ENCODE measurements at regions not wholly inside any gene's neighbourhood (a gene's known extent, or its start where the extent isn't known, plus 50 kb on each side); places are given as distances from the start of the nearest gene placed in this dataset.

- no peak for DNase-seq (ENCODE audit: low spot score)
Observed at GRCh38 chr18:53817976-53818950, 406.2 kb downstream of the MBD2 start.

- DNase-seq (ENCODE audit: low spot score): no peak
Observed at GRCh38 chr18:53800171-53800570, 424.3 kb downstream of the MBD2 start.

- peak; percentile 39 for DNase-seq (ENCODE audit: low spot score)
Observed at GRCh38 chr18:53799134-53799533, 425.3 kb downstream of the MBD2 start.

- no peak for DNase-seq (ENCODE audit: low spot score)
Observed at GRCh38 chr18:53798516-53798915, 426.0 kb downstream of the MBD2 start.

- no peak for DNase-seq (ENCODE audit: low spot score)
Observed at GRCh38 chr18:53797998-53798495, 426.4 kb downstream of the MBD2 start.

- DNase-seq (ENCODE audit: low spot score): no peak
Observed at GRCh38 chr18:53796040-53796729, 428.3 kb downstream of the MBD2 start.

GRCh38 chr18:53795610-53796009, 428.9 kb downstream of the MBD2 start:
- no peak for DNase-seq (ENCODE audit: low spot score)

GRCh38 chr18:53795061-53795460, 429.4 kb downstream of the MBD2 start:
- DNase-seq (ENCODE audit: low spot score): no peak

GRCh38 chr18:53792762-53793161, 431.7 kb downstream of the MBD2 start:
- DNase-seq (ENCODE audit: low spot score): no peak

GRCh38 chr18:53790786-53791185, 433.7 kb downstream of the MBD2 start:
- no peak for DNase-seq (ENCODE audit: low spot score)

GRCh38 chr18:53789376-53790247, 434.9 kb downstream of the MBD2 start:
- no peak for DNase-seq (ENCODE audit: low spot score)

- no peak for DNase-seq (ENCODE audit: low spot score)
Observed at GRCh38 chr18:53785811-53786210, 438.7 kb downstream of the MBD2 start.

GRCh38 chr18:53784253-53784652, 440.2 kb downstream of the MBD2 start:
- DNase-seq (ENCODE audit: low spot score): no peak

- no peak for DNase-seq (ENCODE audit: low spot score)
Observed at GRCh38 chr18:53780666-53781065, 443.8 kb downstream of the MBD2 start.

- no peak for DNase-seq (ENCODE audit: low spot score)
Observed at GRCh38 chr18:53772293-53772692, 452.2 kb downstream of the MBD2 start.

- no peak for DNase-seq (ENCODE audit: low spot score)
Observed at GRCh38 chr18:53771664-53772063, 452.8 kb downstream of the MBD2 start.

GRCh38 chr18:53765211-53765610, 459.3 kb downstream of the MBD2 start:
- DNase-seq (ENCODE audit: low spot score): no peak

- DNase-seq (ENCODE audit: low spot score): no peak
Observed at GRCh38 chr18:53764086-53764485, 460.4 kb downstream of the MBD2 start.

- no peak for DNase-seq (ENCODE audit: low spot score)
Observed at GRCh38 chr18:53757328-53757727, 467.1 kb downstream of the MBD2 start.

GRCh38 chr18:53756610-53756972, 467.9 kb downstream of the MBD2 start:
- DNase-seq (ENCODE audit: low spot score): no peak

- DNase-seq (ENCODE audit: low spot score): no peak
Observed at GRCh38 chr18:53755914-53756609, 468.4 kb downstream of the MBD2 start.
